IMR-90 (cell line): ENCODE measurements at regions not wholly inside any gene's neighbourhood (a gene's known extent, or its start where the extent isn't known, plus 50 kb on each side); places are given as distances from the start of the nearest gene placed in this dataset.

Source experiments
- CEBPB ChIP-seq: IDR thresholded peaks from 2 replicates; pipeline ENCODE4 v1.6.1; 2012; ENCODE audit warnings: low read depth, low read length, improper control_type of control experiment
- MAZ ChIP-seq: IDR thresholded peaks from 2 replicates; pipeline ENCODE4 v1.6.1; 2012; ENCODE audit warnings: low read depth, mild to moderate bottlenecking, low read length, improper control_type of control experiment, moderate library complexity, borderline replicate concordance
- MXI1 ChIP-seq: IDR thresholded peaks from 2 replicates; pipeline ENCODE4 v1.6.1; 2012; ENCODE audit warnings: low read depth, mild to moderate bottlenecking, low read length, moderate library complexity, borderline replicate concordance
- POLR2A ChIP-seq: IDR thresholded peaks from 2 replicates; pipeline ENCODE4 v1.6.1; 2012; ENCODE audit warnings: mild to moderate bottlenecking, low read depth, low read length
- TF ChIP-seq, protein P1 (sequence below): conservative IDR thresholded peaks from 2 replicates; pipeline ENCODE4 v1.5.1; 2012; ENCODE audit warnings: mild to moderate bottlenecking, low read depth, low read length, improper control_type of control experiment
- TF ChIP-seq, protein P2 (sequence below): fragments of 150-350 bp; IDR thresholded peaks from 2 replicates; pipeline ENCODE4 v1.6.1; 2017; ENCODE audit warnings: mild to moderate bottlenecking, antibody characterized with exemption, low read length, low read depth
- TF ChIP-seq, protein P3 (sequence below): fragments of 150-350 bp; IDR thresholded peaks from 2 replicates; pipeline ENCODE4 v1.6.1; 2016; ENCODE audit warnings: low read depth, mild to moderate bottlenecking, low read length, moderate library complexity, borderline replicate concordance

DNA sequence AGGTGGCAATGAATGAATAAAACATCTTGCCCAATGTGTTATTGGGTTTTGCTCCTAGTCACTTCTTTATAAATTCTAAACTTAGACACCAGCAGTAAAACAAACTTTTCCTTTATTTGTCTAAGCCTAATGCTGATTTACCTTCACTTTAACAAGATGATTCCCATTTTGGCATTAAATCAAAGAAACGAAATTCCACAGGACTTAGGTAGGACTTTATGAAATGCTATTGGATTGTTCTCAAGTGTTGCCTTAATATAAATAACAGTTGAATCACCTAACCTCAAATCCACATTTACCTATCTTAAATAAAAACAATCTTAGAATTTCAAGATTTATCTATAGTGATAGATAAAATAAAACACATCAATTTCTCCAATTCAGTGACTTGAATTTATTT lies 831.8 kb downstream of the EPHA7 start:
- no peak for TF ChIP-seq MXI1
- TF ChIP-seq POLR2A = no peak
- TF ChIP-seq MAZ = no peak
- TF ChIP-seq, protein P1, sequence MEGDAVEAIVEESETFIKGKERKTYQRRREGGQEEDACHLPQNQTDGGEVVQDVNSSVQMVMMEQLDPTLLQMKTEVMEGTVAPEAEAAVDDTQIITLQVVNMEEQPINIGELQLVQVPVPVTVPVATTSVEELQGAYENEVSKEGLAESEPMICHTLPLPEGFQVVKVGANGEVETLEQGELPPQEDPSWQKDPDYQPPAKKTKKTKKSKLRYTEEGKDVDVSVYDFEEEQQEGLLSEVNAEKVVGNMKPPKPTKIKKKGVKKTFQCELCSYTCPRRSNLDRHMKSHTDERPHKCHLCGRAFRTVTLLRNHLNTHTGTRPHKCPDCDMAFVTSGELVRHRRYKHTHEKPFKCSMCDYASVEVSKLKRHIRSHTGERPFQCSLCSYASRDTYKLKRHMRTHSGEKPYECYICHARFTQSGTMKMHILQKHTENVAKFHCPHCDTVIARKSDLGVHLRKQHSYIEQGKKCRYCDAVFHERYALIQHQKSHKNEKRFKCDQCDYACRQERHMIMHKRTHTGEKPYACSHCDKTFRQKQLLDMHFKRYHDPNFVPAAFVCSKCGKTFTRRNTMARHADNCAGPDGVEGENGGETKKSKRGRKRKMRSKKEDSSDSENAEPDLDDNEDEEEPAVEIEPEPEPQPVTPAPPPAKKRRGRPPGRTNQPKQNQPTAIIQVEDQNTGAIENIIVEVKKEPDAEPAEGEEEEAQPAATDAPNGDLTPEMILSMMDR = no peak
- TF ChIP-seq, protein P2, sequence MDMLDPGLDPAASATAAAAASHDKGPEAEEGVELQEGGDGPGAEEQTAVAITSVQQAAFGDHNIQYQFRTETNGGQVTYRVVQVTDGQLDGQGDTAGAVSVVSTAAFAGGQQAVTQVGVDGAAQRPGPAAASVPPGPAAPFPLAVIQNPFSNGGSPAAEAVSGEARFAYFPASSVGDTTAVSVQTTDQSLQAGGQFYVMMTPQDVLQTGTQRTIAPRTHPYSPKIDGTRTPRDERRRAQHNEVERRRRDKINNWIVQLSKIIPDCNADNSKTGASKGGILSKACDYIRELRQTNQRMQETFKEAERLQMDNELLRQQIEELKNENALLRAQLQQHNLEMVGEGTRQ = no peak
- no peak for TF ChIP-seq CEBPB
- TF ChIP-seq, protein P3, sequence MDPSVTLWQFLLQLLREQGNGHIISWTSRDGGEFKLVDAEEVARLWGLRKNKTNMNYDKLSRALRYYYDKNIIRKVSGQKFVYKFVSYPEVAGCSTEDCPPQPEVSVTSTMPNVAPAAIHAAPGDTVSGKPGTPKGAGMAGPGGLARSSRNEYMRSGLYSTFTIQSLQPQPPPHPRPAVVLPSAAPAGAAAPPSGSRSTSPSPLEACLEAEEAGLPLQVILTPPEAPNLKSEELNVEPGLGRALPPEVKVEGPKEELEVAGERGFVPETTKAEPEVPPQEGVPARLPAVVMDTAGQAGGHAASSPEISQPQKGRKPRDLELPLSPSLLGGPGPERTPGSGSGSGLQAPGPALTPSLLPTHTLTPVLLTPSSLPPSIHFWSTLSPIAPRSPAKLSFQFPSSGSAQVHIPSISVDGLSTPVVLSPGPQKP = no peak
